Hepatocyte (in vitro differentiated cells): ENCODE measurements at regions not wholly inside any gene's neighbourhood (a gene's known extent, or its start where the extent isn't known, plus 50 kb on each side); places are given as distances from the start of the nearest gene placed in this dataset.

ENCODE experiments used
- EZH2 ChIP-seq: fragments of 200-600 bp; sonication (generic); IDR thresholded peaks from 2 replicates; pipeline ENCODE4 v1.6.1; 2016; ENCODE audit warnings: antibody characterized with exemption, mild to moderate bottlenecking, borderline replicate concordance
- TF ChIP-seq, protein P1 (sequence below): fragments of 200-600 bp; sonication (generic); IDR thresholded peaks from 2 replicates; pipeline ENCODE4 v1.5.1; 2016; ENCODE audit warnings: antibody characterized with exemption, mild to moderate bottlenecking; ENCODE audit not compliant: poor library complexity

DNA sequence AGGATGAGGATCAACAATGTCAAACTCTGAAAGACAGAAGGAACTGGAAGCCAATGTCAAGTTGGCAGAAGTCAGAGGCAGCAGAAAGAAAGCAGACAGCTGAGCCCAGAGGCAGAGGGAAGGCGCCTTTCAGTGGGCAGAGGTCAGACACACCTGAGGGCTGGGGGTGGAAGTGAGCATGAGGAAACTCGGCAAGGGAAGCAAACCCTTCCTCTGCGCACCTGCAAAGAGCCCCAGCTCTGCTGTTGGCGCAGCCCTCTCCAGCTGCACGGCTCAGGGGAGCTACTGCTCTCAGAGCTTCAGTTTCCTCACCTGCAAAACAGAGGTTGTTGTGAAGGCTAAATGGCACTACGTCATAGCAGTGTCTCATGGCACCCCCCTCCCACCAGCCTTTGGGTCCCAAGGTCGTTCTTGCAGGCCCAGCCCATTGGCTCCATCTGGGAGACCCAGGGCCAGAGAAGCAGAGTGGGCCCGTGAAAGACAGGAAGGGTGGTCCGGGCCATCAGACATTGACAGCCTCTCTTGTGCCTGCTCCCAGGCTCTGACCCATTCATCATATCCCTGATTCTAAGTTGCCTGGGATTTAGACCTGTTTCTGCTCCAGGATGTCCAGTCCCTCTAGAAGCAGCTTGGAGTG is 53.3 kb upstream of the SLC6A11 start:
- no peak for TF ChIP-seq EZH2
- TF ChIP-seq, protein P1, sequence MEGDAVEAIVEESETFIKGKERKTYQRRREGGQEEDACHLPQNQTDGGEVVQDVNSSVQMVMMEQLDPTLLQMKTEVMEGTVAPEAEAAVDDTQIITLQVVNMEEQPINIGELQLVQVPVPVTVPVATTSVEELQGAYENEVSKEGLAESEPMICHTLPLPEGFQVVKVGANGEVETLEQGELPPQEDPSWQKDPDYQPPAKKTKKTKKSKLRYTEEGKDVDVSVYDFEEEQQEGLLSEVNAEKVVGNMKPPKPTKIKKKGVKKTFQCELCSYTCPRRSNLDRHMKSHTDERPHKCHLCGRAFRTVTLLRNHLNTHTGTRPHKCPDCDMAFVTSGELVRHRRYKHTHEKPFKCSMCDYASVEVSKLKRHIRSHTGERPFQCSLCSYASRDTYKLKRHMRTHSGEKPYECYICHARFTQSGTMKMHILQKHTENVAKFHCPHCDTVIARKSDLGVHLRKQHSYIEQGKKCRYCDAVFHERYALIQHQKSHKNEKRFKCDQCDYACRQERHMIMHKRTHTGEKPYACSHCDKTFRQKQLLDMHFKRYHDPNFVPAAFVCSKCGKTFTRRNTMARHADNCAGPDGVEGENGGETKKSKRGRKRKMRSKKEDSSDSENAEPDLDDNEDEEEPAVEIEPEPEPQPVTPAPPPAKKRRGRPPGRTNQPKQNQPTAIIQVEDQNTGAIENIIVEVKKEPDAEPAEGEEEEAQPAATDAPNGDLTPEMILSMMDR, result no peak
